Ovary (tissue), 3 donors: ENCODE measurements at regions not wholly inside any gene's neighbourhood (a gene's known extent, or its start where the extent isn't known, plus 50 kb on each side); places are given as distances from the start of the nearest gene placed in this dataset.

Experiments used
- POLR2A ChIP-seq: fragments of 450-650 bp; IDR thresholded peaks from one replicate; pipeline ENCODE4 v1.6.1; 2017; ENCODE audit warnings: antibody characterized with exemption, mild to moderate bottlenecking, moderate library complexity
- TF ChIP-seq, protein P1 (sequence below), 3 donors: fragments of 450-650 bp in 2 of 3; fragments of 200-600 bp in 1 of 3; IDR thresholded peaks; one replicate each; pipeline versions ENCODE4 v1.5.1 to v1.8.0; 2016 to 2022; ENCODE audit warnings: antibody characterized with exemption in 3 of 3, mild to moderate bottlenecking in 1 of 3
- donor health status: DM: no; HTN: no; CAD: no.

DNA sequence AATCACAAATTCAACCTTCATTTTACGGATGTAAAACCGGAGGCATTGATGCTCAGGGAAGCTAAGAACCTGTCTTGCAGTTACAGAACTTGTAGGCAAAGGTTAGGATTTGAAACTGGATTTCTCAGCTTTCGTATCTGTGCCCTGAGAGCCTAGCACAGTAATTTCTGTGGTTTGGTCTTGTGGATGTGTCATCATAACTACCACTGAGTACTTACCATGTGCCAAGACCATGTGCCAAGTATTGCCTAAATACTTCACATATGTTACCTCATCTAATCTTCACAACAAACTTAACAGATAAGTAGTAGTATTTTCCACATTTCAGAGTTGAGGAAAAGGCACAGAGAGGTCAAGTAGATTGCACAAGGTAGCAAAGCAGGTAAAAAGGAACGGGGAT, 140.7 kb downstream of the NXPE2 start:
- TF ChIP-seq, protein P1, sequence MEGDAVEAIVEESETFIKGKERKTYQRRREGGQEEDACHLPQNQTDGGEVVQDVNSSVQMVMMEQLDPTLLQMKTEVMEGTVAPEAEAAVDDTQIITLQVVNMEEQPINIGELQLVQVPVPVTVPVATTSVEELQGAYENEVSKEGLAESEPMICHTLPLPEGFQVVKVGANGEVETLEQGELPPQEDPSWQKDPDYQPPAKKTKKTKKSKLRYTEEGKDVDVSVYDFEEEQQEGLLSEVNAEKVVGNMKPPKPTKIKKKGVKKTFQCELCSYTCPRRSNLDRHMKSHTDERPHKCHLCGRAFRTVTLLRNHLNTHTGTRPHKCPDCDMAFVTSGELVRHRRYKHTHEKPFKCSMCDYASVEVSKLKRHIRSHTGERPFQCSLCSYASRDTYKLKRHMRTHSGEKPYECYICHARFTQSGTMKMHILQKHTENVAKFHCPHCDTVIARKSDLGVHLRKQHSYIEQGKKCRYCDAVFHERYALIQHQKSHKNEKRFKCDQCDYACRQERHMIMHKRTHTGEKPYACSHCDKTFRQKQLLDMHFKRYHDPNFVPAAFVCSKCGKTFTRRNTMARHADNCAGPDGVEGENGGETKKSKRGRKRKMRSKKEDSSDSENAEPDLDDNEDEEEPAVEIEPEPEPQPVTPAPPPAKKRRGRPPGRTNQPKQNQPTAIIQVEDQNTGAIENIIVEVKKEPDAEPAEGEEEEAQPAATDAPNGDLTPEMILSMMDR (IDR thresholded peaks at IDR 0.05), result no peak
- TF ChIP-seq POLR2A, result no peak
